HEK293T (cell line): ENCODE measurements at regions not wholly inside any gene's neighbourhood (a gene's known extent, or its start where the extent isn't known, plus 50 kb on each side); places are given as distances from the start of the nearest gene placed in this dataset.

ENCODE experiments used
- CTCF ChIA-PET: fragments of 350-600 bp; formaldehyde crosslinking; extraction: SDS; loops from one replicate; lab custom pipeline; 2021; ENCODE audit warnings: antibody characterized with exemption, inconsistent platforms; lab: Yijun Ruan, JAX
- POLR2A ChIA-PET: fragments of 350-600 bp; formaldehyde crosslinking; extraction: SDS; loops from one replicate; lab custom pipeline; 2020; ENCODE audit warnings: antibody characterized with exemption, inconsistent platforms; lab: Yijun Ruan, JAX
- DNase-seq: peaks from one replicate; pipeline ENCODE4 v3.0.0; 2012; ENCODE audit warnings: mixed read lengths; ENCODE audit errors: extremely low spot score
- ARNT ChIP-seq: fragments of 450-650 bp; IDR thresholded peaks from 2 replicates; pipeline ENCODE4 v1.6.1; 2017; ENCODE audit warnings: mild to moderate bottlenecking
- BHLHE40 ChIP-seq: fragments of 450-650 bp; IDR thresholded peaks from 2 replicates; pipeline ENCODE4 v1.6.1; 2016; ENCODE audit warnings: mild to moderate bottlenecking, moderate library complexity, borderline replicate concordance
- CTBP1 ChIP-seq: fragments of 450-650 bp; IDR thresholded peaks from 2 replicates; pipeline ENCODE4 v1.6.1; 2016; ENCODE audit warnings: borderline replicate concordance
- ELF4 ChIP-seq: fragments of 450-650 bp; IDR thresholded peaks from 2 replicates; pipeline ENCODE4 v1.6.1; 2017; ENCODE audit warnings: antibody characterized with exemption
- FOXA1 ChIP-seq: fragments of 450-650 bp; IDR thresholded peaks from 2 replicates; pipeline ENCODE4 v1.6.1; 2016; ENCODE audit warnings: mild to moderate bottlenecking
- FOXK2 ChIP-seq: fragments of 450-650 bp; IDR thresholded peaks from 2 replicates; pipeline ENCODE4 v1.6.1; 2016; ENCODE audit warnings: mild to moderate bottlenecking
- FOXM1 ChIP-seq: fragments of 450-650 bp; IDR thresholded peaks from 2 replicates; pipeline ENCODE4 v1.6.1; 2017; ENCODE audit warnings: mild to moderate bottlenecking, borderline replicate concordance
- HDGF ChIP-seq: fragments of 450-650 bp; IDR thresholded peaks from 2 replicates; pipeline ENCODE4 v1.6.1; 2017; ENCODE audit warnings: antibody characterized with exemption, borderline replicate concordance
- L3MBTL2 ChIP-seq: fragments of 450-650 bp; conservative IDR thresholded peaks from 2 replicates; pipeline ENCODE4 v1.6.1; 2016; ENCODE audit warnings: mild to moderate bottlenecking
- LEF1 ChIP-seq: fragments of 450-650 bp; IDR thresholded peaks from 2 replicates; pipeline ENCODE4 v1.6.1; 2017; ENCODE audit warnings: mild to moderate bottlenecking, borderline replicate concordance
- NFRKB ChIP-seq: fragments of 450-650 bp; IDR thresholded peaks from 2 replicates; pipeline ENCODE4 v1.6.1; 2016; ENCODE audit warnings: mild to moderate bottlenecking, moderate library complexity
- SP1 ChIP-seq: fragments of 450-650 bp; IDR thresholded peaks from 2 replicates; pipeline ENCODE4 v1.6.1; 2017
- SUZ12 ChIP-seq: fragments of 450-650 bp; IDR thresholded peaks from 2 replicates; pipeline ENCODE4 v1.6.1; 2016; ENCODE audit warnings: mild to moderate bottlenecking
- TARDBP ChIP-seq: fragments of 450-650 bp; IDR thresholded peaks from 2 replicates; pipeline ENCODE4 v1.6.1; 2016
- ZNF384 ChIP-seq: fragments of 450-650 bp; IDR thresholded peaks from 2 replicates; pipeline ENCODE4 v1.6.1; 2016
- TF ChIP-seq, protein P1 (sequence below): fragments of 450-650 bp; IDR thresholded peaks from 2 replicates; pipeline ENCODE4 v1.6.1; 2016

- no peak for DNase-seq
- TF ChIP-seq FOXK2 = no peak
- TF ChIP-seq TARDBP = no peak
- no peak for TF ChIP-seq SP1
- no peak for TF ChIP-seq CTBP1
- TF ChIP-seq BHLHE40 = no peak
- TF ChIP-seq FOXM1 = no peak
- no peak for TF ChIP-seq FOXA1
- TF ChIP-seq ARNT = no peak
- TF ChIP-seq L3MBTL2 = no peak
- POLR2A ChIA-PET = no interaction called here
- CTCF ChIA-PET = no interaction called here
These were observed 492.6 kb downstream of the BCOR start for GRCh38 chrX:39605183-39605582.

GRCh38 chrX:39605866-39606265, 491.9 kb downstream of the BCOR start:
- ChIA-PET POLR2A (no interaction called here), CTCF (no interaction called here)
- DNase-seq = no peak
- TF ChIP-seq SUZ12 (no peak), BHLHE40 (no peak), TARDBP (no peak), FOXK2 (no peak), NFRKB (no peak), SP1 (no peak)
- TF ChIP-seq, protein P1, sequence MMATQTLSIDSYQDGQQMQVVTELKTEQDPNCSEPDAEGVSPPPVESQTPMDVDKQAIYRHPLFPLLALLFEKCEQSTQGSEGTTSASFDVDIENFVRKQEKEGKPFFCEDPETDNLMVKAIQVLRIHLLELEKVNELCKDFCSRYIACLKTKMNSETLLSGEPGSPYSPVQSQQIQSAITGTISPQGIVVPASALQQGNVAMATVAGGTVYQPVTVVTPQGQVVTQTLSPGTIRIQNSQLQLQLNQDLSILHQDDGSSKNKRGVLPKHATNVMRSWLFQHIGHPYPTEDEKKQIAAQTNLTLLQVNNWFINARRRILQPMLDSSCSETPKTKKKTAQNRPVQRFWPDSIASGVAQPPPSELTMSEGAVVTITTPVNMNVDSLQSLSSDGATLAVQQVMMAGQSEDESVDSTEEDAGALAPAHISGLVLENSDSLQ = no peak

DNA sequence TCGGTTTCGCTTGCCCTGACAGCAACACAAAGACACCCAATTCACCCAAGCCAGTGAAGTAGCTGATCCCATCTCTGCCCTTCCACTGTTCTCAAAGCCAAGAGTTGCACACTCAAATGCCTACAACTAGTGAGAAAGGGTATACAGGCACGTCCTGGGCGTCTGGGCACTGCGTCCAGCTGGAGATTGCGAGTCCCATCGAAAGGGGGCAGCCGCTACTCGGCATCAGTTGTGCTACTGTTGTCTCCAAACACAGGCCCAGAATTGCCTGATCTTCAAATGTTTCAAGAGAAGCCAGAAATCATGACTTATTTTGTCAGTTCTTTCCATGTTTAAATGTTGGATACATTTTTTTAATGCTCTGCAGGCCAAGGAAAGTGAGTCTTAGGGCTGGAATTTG, 487.8 kb downstream of the BCOR start:
- no peak for TF ChIP-seq LEF1
- TF ChIP-seq FOXK2 = no peak
- TF ChIP-seq ELF4 = no peak
- no peak for TF ChIP-seq FOXM1
- TF ChIP-seq NFRKB = no peak
- no peak for TF ChIP-seq ZNF384
- TF ChIP-seq, protein P1 = no peak
- no peak for TF ChIP-seq SP1
- TF ChIP-seq CTBP1 = no peak
- ChIA-PET POLR2A (no interaction called here), CTCF (no interaction called here)
- DNase-seq = no peak

DNA sequence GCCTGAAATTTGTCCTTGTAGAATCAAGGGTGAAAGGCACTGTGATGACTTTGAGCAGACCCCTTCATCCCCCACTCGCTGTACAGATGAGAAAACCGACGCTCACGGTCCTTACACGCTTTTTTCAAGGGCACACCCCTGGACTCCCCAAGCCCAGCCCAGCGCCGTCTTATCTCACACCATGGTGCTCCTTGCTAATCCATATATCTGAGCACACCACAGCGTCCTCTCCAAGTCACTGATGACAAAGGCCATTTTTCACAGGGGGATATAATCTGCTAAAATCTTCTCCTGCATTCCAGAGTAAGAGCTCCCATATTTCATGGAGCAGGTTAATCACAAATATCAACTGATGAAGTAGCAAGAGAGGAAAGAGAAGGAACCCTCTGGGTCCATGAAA, 486.3 kb downstream of the BCOR start:
- POLR2A ChIA-PET = no interaction called here
- no peak for TF ChIP-seq LEF1
- TF ChIP-seq, protein P1 = no peak
- TF ChIP-seq ARNT = no peak
- TF ChIP-seq FOXM1 = no peak
- no peak for TF ChIP-seq SUZ12
- no peak for TF ChIP-seq CTBP1
- no peak for TF ChIP-seq SP1
- TF ChIP-seq FOXA1 = no peak
- TF ChIP-seq NFRKB = no peak
- no peak for TF ChIP-seq BHLHE40
- TF ChIP-seq ELF4 = no peak
- no peak for TF ChIP-seq HDGF
- no peak for TF ChIP-seq L3MBTL2
- TF ChIP-seq TARDBP = no peak
- TF ChIP-seq ZNF384 = no peak
- TF ChIP-seq FOXK2 = no peak
- CTCF ChIA-PET = no interaction called here
- DNase-seq = no peak

- DNase-seq = peak; percentile 28
- ChIA-PET CTCF (interaction anchor here (0.7 kb wide), 1 partner anchor 398 kb away, joined by 4 read pairs; no protein-coding TSS in a partner anchor), POLR2A (no interaction called here)
- no peak for TF ChIP-seq FOXA1
- no peak for TF ChIP-seq ZNF384
- no peak for TF ChIP-seq HDGF
- TF ChIP-seq SUZ12 = no peak
- TF ChIP-seq NFRKB = no peak
- no peak for TF ChIP-seq BHLHE40
- no peak for TF ChIP-seq FOXK2
- no peak for TF ChIP-seq ARNT
- no peak for TF ChIP-seq L3MBTL2
- no peak for TF ChIP-seq CTBP1
- no peak for TF ChIP-seq LEF1
- TF ChIP-seq TARDBP = no peak
These were observed 484.2 kb downstream of the BCOR start for GRCh38 chrX:39613482-39613995.

DNA sequence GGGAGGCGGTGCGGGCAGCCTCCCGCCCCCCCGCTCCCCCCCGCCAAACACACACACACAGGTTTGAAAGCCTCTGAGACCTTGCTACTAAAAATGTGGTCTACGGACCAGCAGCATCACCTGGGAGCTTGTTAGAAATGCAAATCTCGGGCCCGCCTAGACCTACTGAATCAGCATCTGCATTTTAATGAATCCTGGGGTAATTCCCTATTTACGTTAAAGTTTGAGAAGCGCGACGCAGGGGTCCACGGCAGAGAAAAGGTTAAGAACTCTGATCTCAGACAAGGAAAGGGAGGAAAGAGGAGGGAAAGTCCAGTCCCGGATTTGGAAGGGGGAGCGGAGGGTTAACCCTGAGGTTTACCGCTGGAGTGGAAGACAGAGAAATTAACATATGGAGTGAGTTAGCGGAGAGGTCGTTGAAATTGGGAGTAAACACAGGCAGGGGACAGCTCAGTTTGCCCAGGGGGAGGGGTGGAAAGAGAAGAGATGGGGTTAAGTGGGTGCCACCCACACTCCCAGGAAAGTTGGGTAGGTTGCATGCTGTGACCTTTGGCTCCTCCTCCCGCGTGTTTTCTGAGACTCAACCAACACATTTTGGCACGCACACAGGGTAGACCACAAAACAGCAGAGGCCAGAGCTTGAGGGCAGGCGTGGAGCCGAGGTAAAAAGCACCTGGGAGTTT, 483.6 kb downstream of the BCOR start:
- POLR2A ChIA-PET = no interaction called here
- DNase-seq = no peak
- TF ChIP-seq TARDBP (no peak), NFRKB (no peak), ARNT (no peak), FOXA1 (no peak), FOXM1 (no peak), FOXK2 (no peak), LEF1 (no peak), ZNF384 (no peak), CTBP1 (no peak), ELF4 (no peak), SUZ12 (no peak), BHLHE40 (no peak), HDGF (no peak), SP1 (no peak), L3MBTL2 (no peak)
- TF ChIP-seq, protein P1 = no peak
- CTCF ChIA-PET = interaction anchor here (0.7 kb wide), 1 partner anchor 398 kb away, joined by 4 read pairs; no protein-coding TSS in a partner anchor
